B cell (primary cell): ENCODE measurements at regions not wholly inside any gene's neighbourhood (a gene's known extent, or its start where the extent isn't known, plus 50 kb on each side); places are given as distances from the start of the nearest gene placed in this dataset.

Experiments
- ATAC-seq: fragments of 200-7000 bp; cut with Tn5 transposase; one replicate; pipeline ENCODE4 v1.10.0; 2021; ENCODE audit warnings: low read depth, mild to moderate bottlenecking, moderate number of reproducible peaks, moderate library complexity
- CTCF ChIA-PET: fragments of 350-600 bp; sonication (Branson Sonifier 250); formaldehyde crosslinking; loops from one replicate; lab custom pipeline; 2021; ENCODE audit warnings: antibody characterized with exemption, inconsistent platforms; lab: Charles Lee
- POLR2A ChIA-PET: fragments of 350-600 bp; sonication (Branson Sonifier 250); formaldehyde crosslinking; loops from one replicate; lab custom pipeline; 2021; ENCODE audit warnings: antibody characterized with exemption; lab: Charles Lee
- DNase-seq: peaks from one replicate; pipeline ENCODE4 v3.0.0; 2013
- H2AFZ ChIP-seq: 2 replicates; pipeline ENCODE4 v1.6.1; 2012; ENCODE audit warnings: mild to moderate bottlenecking, low read depth, low read length; ENCODE audit not compliant: insufficient read depth, poor library complexity, severe bottlenecking
- H3K27ac ChIP-seq, 2 donors: 1 replicate in 1 of 2; 2 replicates in 1 of 2; pipeline ENCODE4 v1.5.1; 2012 to 2013; ENCODE audit warnings: low read length in 2 of 2, mild to moderate bottlenecking in 2 of 2, moderate library complexity in 1 of 2
- H3K27me3 ChIP-seq, 4 experiments: fragments of 200-600 bp in 1 of 4; sonication (generic) in 1 of 4; replicated peaks in 1 of 4; 1 replicate in 2 of 4; 2 replicates in 2 of 4; pipeline versions ENCODE4 v1.6.1 to v1.7.0; 2013 to 2016; ENCODE audit warnings: low read length in 3 of 4, mild to moderate bottlenecking in 2 of 4, mixed read lengths in 1 of 4, moderate library complexity in 1 of 4; ENCODE audit not compliant: insufficient read depth in 4 of 4, control insufficient read depth in 3 of 4; ENCODE audit errors: control extremely low read depth in 1 of 4
- H3K36me3 ChIP-seq, 2 experiments: replicated peaks in 1 of 2; 1 replicate in 1 of 2; 2 replicates in 1 of 2; pipeline versions ENCODE4 v1.6.1 to v1.7.1; 2013; ENCODE audit warnings: low read length in 1 of 2; ENCODE audit not compliant: insufficient read depth in 2 of 2, control insufficient read depth in 1 of 2; ENCODE audit errors: control extremely low read depth in 1 of 2, extremely low read depth in 1 of 2
- H3K4me1 ChIP-seq, 2 donors: fragments of 200-600 bp in 1 of 2; sonication (generic) in 1 of 2; 1 replicate in 1 of 2; 2 replicates in 1 of 2; pipeline versions ENCODE4 v1.5.1 to v1.6.1; 2013 to 2017; ENCODE audit warnings: low read length in 2 of 2; ENCODE audit not compliant: control insufficient read depth in 2 of 2, insufficient read depth in 2 of 2
- H3K4me2 ChIP-seq: replicated peaks from 2 replicates; pipeline ENCODE3; 2012; ENCODE audit warnings: mild to moderate bottlenecking, low read depth, low read length; ENCODE audit not compliant: poor library complexity, severe bottlenecking
- H3K4me3 ChIP-seq, 5 experiments: fragments of 200-600 bp in 1 of 5; sonication (generic) in 1 of 5; 1 replicate in 3 of 5; 2 replicates in 2 of 5; pipeline versions ENCODE4 v1.5.1 to v1.7.0; 2011 to 2016; ENCODE audit warnings: low read length in 4 of 5, mild to moderate bottlenecking in 4 of 5, low read depth in 2 of 5, control low read depth in 1 of 5, moderate library complexity in 1 of 5; ENCODE audit not compliant: insufficient read depth in 1 of 5; ENCODE audit errors: control extremely low read depth in 1 of 5, extremely low read depth in 1 of 5
- H3K79me2 ChIP-seq: fragments of 200-600 bp; sonication (generic); one replicate; pipeline ENCODE4 v1.6.0; 2016; ENCODE audit warnings: low read length; ENCODE audit not compliant: control insufficient read depth, insufficient read depth
- H3K9ac ChIP-seq: fragments of 200-600 bp; sonication (generic); 2 replicates; pipeline ENCODE4 v1.6.1; 2017; ENCODE audit warnings: mild to moderate bottlenecking, low read length, moderate library complexity
- H3K9me3 ChIP-seq, 3 donors: one replicate each; pipeline versions ENCODE4 v1.6.1 to v1.7.1; 2013; ENCODE audit warnings: low read length in 2 of 3; ENCODE audit not compliant: control insufficient read depth in 2 of 3, insufficient read depth in 1 of 3; ENCODE audit errors: control extremely low read depth in 1 of 3
- H4K20me1 ChIP-seq: 2 replicates; pipeline ENCODE4 v1.6.0; 2012; ENCODE audit warnings: mild to moderate bottlenecking, low read length; ENCODE audit not compliant: insufficient read depth, control insufficient read depth, poor library complexity, severe bottlenecking
- H3K27ac Mint-ChIP-seq: one replicate; pipeline ENCODE4 v1.8.0; 2021; ENCODE audit warnings: mixed read lengths
- H3K27me3 Mint-ChIP-seq: one replicate; pipeline ENCODE4 v1.8.0; 2021; ENCODE audit warnings: mixed read lengths
- H3K4me1 Mint-ChIP-seq: one replicate; pipeline ENCODE4 v1.8.0; 2021; ENCODE audit warnings: mixed read lengths
- H3K4me3 Mint-ChIP-seq: one replicate; pipeline ENCODE4 v1.8.0; 2021; ENCODE audit warnings: mixed read lengths
- H3K9me3 Mint-ChIP-seq: one replicate; pipeline ENCODE4 v1.8.0; 2022; ENCODE audit warnings: mixed read lengths; ENCODE audit not compliant: insufficient read depth
- EZH2 ChIP-seq: IDR thresholded peaks from 2 replicates; pipeline ENCODE4 v1.6.1; 2012; ENCODE audit warnings: borderline replicate concordance, low read depth, mild to moderate bottlenecking, moderate library complexity, low read length; ENCODE audit not compliant: insufficient read depth, poor library complexity, severe bottlenecking
- WGBS: methylation state at CpG from one replicate; pipeline ENCODE4 v1.1.5; 2013; ENCODE audit warnings: missing lambda C conversion rate; ENCODE audit not compliant: insufficient coverage; 5-methylcytosine and 5-hydroxymethylcytosine counted together
- intact Hi-C: fragments of 100-400 bp; cut with micrococcal nuclease; formaldehyde crosslinking; loops from one replicate; pipeline ENCODE4 v1.10.0; 2022
- TF ChIP-seq, protein P1 (sequence below): fragments of 200-600 bp; IDR thresholded peaks from one replicate; pipeline ENCODE4 v1.8.0; 2022; ENCODE audit warnings: antibody characterized with exemption, mild to moderate bottlenecking

DNA sequence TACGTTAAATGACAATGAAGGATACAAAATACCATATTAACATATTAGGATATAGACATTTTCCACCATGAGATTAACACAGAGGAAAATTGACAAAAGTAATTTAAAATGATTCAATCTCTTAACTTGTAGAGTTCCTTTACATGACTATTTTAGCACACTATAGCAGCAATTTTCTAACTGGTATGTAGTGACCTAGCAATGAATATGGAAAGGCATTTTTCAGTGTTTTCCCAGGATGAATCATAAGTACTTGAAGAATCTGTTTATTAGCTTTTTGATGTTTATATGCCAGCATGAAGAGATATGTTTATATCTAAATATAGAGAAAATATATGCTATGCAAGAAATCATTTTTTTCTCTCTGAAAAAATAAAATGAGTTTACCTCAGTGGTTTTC, 782.5 kb upstream of the CDH10 start:
- ATAC-seq (no peak), DNase-seq (no peak)
- H3K36me3 ChIP-seq: no peaks in the 10 kb centered on the region
- intact Hi-C loops: no loop called here
- H2AFZ ChIP-seq: no peak overlapping the region
- H3K4me1 Mint-ChIP-seq: no peaks in the 10 kb centered on the region
- ChIA-PET POLR2A (no interaction called here), CTCF (no interaction called here)
- H3K9me3 ChIP-seq: no peaks in the 10 kb centered on the region
- no peaks in the 10 kb centered on the region for H3K4me1 ChIP-seq
- H3K27me3 Mint-ChIP-seq: no peaks in the 10 kb centered on the region
- H4K20me1 ChIP-seq: no peaks in the 10 kb centered on the region
- WGBS: no CpG with 5 or more reads among the region's 1 CpG
- H3K4me2 ChIP-seq: no peak overlapping the region
- no peak overlapping the region for H3K9ac ChIP-seq
- no peak overlapping the region for H3K27ac Mint-ChIP-seq
- H3K4me3 ChIP-seq: no peak overlapping the region
- H3K27ac ChIP-seq: no peak overlapping the region
- H3K79me2 ChIP-seq: no peaks in the 10 kb centered on the region
- TF ChIP-seq, protein P1, sequence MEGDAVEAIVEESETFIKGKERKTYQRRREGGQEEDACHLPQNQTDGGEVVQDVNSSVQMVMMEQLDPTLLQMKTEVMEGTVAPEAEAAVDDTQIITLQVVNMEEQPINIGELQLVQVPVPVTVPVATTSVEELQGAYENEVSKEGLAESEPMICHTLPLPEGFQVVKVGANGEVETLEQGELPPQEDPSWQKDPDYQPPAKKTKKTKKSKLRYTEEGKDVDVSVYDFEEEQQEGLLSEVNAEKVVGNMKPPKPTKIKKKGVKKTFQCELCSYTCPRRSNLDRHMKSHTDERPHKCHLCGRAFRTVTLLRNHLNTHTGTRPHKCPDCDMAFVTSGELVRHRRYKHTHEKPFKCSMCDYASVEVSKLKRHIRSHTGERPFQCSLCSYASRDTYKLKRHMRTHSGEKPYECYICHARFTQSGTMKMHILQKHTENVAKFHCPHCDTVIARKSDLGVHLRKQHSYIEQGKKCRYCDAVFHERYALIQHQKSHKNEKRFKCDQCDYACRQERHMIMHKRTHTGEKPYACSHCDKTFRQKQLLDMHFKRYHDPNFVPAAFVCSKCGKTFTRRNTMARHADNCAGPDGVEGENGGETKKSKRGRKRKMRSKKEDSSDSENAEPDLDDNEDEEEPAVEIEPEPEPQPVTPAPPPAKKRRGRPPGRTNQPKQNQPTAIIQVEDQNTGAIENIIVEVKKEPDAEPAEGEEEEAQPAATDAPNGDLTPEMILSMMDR: no peak
- TF ChIP-seq EZH2: no peak
- H3K9me3 Mint-ChIP-seq: no peaks in the 10 kb centered on the region
- no peak overlapping the region for H3K4me3 Mint-ChIP-seq
- H3K27me3 ChIP-seq: no peaks in the 10 kb centered on the region

DNA sequence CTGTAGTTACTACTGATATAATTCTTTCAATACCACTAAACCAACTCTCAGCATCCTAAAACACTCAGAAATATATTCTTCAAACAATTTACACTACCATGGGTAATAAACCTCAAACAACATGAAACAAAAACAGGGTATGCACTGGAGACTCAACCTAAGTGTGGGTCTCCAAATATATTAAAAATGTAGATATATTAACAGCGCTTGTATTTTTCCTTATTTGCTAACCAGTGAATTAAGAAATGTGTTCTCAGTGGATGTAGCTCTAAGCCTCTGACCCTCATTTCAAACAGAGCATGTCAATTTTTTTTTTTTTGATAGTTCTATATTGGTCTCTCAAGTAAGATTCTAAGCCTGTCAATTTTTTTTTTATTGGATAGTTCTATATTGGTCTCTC, 778.5 kb upstream of the CDH10 start:
- DNase-seq: no peak
- ATAC-seq: no peak
- H3K36me3 ChIP-seq: no peaks in the 10 kb centered on the region
- Mint-ChIP-seq H3K27ac (no peak overlapping the region), H3K27me3 (no peaks in the 10 kb centered on the region), H3K4me3 (no peak overlapping the region), H3K4me1 (no peaks in the 10 kb centered on the region), H3K9me3 (no peaks in the 10 kb centered on the region)
- H3K4me1 ChIP-seq: no peaks in the 10 kb centered on the region
- no peak for TF ChIP-seq EZH2
- TF ChIP-seq, protein P1: no peak
- intact Hi-C loops: no loop called here
- no peaks in the 10 kb centered on the region for H3K27me3 ChIP-seq
- H3K27ac ChIP-seq: no peak overlapping the region
- peaks cover 0 to 3% (median 2%) of the 10 kb centered on the region in 3 donors for H3K9me3 ChIP-seq
- ChIA-PET CTCF (no interaction called here), POLR2A (no interaction called here)
- H2AFZ ChIP-seq: no peak overlapping the region
- H3K4me2 ChIP-seq: no peak overlapping the region
- H3K79me2 ChIP-seq: no peaks in the 10 kb centered on the region
- no peak overlapping the region for H3K9ac ChIP-seq
- no peaks in the 10 kb centered on the region for H4K20me1 ChIP-seq
- no peak overlapping the region for H3K4me3 ChIP-seq
- no CpG with 5 or more reads among the region's 1 CpG for WGBS
